IMR-90 (cell line): ENCODE measurements at regions not wholly inside any gene's neighbourhood (a gene's known extent, or its start where the extent isn't known, plus 50 kb on each side); places are given as distances from the start of the nearest gene placed in this dataset.

Experiments used
- BHLHE40 ChIP-seq: fragments of 150-350 bp; IDR thresholded peaks from 2 replicates; pipeline ENCODE4 v1.6.1; 2016; ENCODE audit warnings: mild to moderate bottlenecking, low read depth, low read length
- CEBPB ChIP-seq: IDR thresholded peaks from 2 replicates; pipeline ENCODE4 v1.6.1; 2012; ENCODE audit warnings: low read depth, low read length, improper control_type of control experiment
- FOS ChIP-seq: fragments of 150-350 bp; IDR thresholded peaks from 2 replicates; pipeline ENCODE4 v1.6.1; 2016; ENCODE audit warnings: low read depth, low read length
- MAFK ChIP-seq: IDR thresholded peaks from 2 replicates; pipeline ENCODE4 v1.6.1; 2012; ENCODE audit warnings: low read depth, low read length, improper control_type of control experiment
- MAZ ChIP-seq: IDR thresholded peaks from 2 replicates; pipeline ENCODE4 v1.6.1; 2012; ENCODE audit warnings: low read depth, mild to moderate bottlenecking, low read length, improper control_type of control experiment, moderate library complexity, borderline replicate concordance
- NFE2L2 ChIP-seq: fragments of 150-350 bp; IDR thresholded peaks from 2 replicates; pipeline ENCODE4 v1.6.1; 2016; ENCODE audit warnings: low read depth, mild to moderate bottlenecking, low read length
- POLR2A ChIP-seq: IDR thresholded peaks from 2 replicates; pipeline ENCODE4 v1.6.1; 2012; ENCODE audit warnings: mild to moderate bottlenecking, low read depth, low read length
- RAD21 ChIP-seq: IDR thresholded peaks from 2 replicates; pipeline ENCODE4 v1.6.1; 2012; ENCODE audit warnings: low read length, improper control_type of control experiment
- RFX5 ChIP-seq: IDR thresholded peaks from 2 replicates; pipeline ENCODE4 v1.8.0; 2012; ENCODE audit warnings: low read depth, mild to moderate bottlenecking, low read length, moderate library complexity
- SMC3 ChIP-seq: fragments of 150-350 bp; IDR thresholded peaks from 2 replicates; pipeline ENCODE4 v1.6.1; 2016; ENCODE audit warnings: low read depth, mild to moderate bottlenecking, antibody characterized with exemption, low read length, moderate library complexity
- TF ChIP-seq, protein P1 (sequence below): conservative IDR thresholded peaks from 2 replicates; pipeline ENCODE4 v1.5.1; 2012; ENCODE audit warnings: mild to moderate bottlenecking, low read depth, low read length, improper control_type of control experiment
- TF ChIP-seq, protein P2 (sequence below): fragments of 150-350 bp; IDR thresholded peaks from 2 replicates; pipeline ENCODE4 v1.6.1; 2017; ENCODE audit warnings: mild to moderate bottlenecking, antibody characterized with exemption, low read length, low read depth
- TF ChIP-seq, protein P3 (sequence below): fragments of 150-350 bp; IDR thresholded peaks from 2 replicates; pipeline ENCODE4 v1.6.1; 2016; ENCODE audit warnings: low read depth, mild to moderate bottlenecking, low read length, moderate library complexity, borderline replicate concordance

DNA sequence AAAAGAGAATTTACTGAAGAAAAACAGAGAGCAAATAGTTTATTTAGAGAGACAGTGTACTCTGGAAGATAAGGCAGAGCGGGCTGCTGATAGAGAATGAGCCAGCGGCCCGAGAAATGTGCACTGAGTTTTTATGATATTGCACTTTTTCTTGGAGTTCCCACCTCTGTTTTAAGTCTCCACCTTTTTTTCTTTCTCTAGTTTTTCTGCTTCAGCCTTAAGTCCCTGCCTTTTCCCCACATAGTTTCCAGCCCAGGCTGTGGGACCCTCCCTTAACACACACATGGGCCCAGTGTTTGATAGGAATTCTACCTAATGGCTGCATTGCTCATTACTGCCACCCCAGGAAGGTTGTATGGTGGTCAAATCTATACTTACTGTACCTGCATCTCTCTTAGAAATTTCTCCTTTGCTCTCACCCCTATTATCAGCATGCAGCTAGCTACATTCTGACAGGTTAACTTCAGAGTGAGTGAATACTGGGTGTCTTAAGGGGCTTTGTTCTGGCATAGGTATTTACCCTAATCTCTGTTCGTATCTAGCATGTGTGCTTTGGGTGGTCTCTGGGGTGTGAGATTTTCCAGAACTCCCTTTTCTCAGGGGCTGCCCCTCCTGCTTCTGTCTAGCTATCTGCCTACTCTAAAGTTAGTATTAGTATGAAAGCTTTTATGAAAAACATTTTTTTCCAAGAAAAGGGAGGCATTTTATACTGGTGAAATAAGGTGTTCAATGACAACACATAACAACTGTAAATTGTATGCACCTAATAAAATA is 127.3 kb upstream of the TOP3B start:
- TF ChIP-seq, protein P1, sequence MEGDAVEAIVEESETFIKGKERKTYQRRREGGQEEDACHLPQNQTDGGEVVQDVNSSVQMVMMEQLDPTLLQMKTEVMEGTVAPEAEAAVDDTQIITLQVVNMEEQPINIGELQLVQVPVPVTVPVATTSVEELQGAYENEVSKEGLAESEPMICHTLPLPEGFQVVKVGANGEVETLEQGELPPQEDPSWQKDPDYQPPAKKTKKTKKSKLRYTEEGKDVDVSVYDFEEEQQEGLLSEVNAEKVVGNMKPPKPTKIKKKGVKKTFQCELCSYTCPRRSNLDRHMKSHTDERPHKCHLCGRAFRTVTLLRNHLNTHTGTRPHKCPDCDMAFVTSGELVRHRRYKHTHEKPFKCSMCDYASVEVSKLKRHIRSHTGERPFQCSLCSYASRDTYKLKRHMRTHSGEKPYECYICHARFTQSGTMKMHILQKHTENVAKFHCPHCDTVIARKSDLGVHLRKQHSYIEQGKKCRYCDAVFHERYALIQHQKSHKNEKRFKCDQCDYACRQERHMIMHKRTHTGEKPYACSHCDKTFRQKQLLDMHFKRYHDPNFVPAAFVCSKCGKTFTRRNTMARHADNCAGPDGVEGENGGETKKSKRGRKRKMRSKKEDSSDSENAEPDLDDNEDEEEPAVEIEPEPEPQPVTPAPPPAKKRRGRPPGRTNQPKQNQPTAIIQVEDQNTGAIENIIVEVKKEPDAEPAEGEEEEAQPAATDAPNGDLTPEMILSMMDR = no peak
- TF ChIP-seq CEBPB (no peak), POLR2A (no peak), FOS (no peak), RAD21 (no peak), MAZ (no peak), BHLHE40 (no peak), SMC3 (no peak), MAFK (no peak), NFE2L2 (no peak), RFX5 (no peak)
- TF ChIP-seq, protein P2, sequence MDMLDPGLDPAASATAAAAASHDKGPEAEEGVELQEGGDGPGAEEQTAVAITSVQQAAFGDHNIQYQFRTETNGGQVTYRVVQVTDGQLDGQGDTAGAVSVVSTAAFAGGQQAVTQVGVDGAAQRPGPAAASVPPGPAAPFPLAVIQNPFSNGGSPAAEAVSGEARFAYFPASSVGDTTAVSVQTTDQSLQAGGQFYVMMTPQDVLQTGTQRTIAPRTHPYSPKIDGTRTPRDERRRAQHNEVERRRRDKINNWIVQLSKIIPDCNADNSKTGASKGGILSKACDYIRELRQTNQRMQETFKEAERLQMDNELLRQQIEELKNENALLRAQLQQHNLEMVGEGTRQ = no peak
- TF ChIP-seq, protein P3, sequence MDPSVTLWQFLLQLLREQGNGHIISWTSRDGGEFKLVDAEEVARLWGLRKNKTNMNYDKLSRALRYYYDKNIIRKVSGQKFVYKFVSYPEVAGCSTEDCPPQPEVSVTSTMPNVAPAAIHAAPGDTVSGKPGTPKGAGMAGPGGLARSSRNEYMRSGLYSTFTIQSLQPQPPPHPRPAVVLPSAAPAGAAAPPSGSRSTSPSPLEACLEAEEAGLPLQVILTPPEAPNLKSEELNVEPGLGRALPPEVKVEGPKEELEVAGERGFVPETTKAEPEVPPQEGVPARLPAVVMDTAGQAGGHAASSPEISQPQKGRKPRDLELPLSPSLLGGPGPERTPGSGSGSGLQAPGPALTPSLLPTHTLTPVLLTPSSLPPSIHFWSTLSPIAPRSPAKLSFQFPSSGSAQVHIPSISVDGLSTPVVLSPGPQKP = no peak
